GM18867 (cell line): ENCODE measurements at regions not wholly inside any gene's neighbourhood (a gene's known extent, or its start where the extent isn't known, plus 50 kb on each side); places are given as distances from the start of the nearest gene placed in this dataset.
"Not testable (repeated sequence)": the region's sequence is repeated elsewhere in the genome, so short reads cannot be mapped to it uniquely, and the experiment has no call there.

Experiments used
- ATAC-seq: cut with Tn5 transposase; IDR thresholded peaks from one replicate; pipeline ENCODE4 v1.9.1; 2021; ENCODE audit warnings: mild to moderate bottlenecking, moderate library complexity; ENCODE audit not compliant: unreplicated experiment

DNA sequence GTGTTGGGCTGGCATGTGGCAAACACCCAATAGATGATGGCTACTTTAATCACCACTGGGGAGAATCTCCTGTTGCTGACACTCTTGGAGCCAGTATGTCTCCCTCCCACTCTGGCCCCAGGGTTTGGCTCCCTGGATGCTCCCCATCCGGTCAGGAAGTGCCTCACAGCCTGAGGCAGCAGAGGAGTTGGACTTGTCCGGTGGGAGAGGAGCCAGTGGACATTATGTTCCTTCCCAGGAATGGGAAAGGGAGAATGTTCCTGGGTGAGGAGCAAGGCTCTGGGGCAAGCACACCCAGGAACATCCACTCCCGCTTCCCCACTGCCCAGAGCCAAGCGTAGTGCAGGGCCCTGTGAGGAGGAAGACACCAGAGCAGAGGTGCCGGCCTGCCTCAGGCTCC, 84.6 kb upstream of the NAV2 start:
- no peak for ATAC-seq

DNA sequence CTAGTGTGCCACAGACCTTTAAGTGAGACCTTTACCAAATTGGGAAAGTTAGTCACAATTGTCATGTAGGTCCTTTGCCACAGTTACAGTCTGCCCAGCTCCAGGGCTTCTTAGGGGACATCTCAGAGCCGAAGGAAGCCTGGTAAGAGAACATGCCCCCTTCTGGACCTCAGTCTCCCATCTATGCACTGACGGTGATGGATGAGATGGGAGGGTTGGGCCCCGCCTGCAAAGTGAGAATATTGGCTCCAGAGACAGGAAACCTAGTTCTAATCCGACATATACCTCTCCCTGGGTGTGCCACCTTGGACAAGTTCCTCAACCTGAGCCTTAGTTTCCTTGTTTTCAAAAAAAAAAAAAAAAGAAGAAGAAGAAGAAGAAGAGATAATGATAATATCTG, 85.1 kb upstream of the NAV2 start:
- ATAC-seq, result no peak

DNA sequence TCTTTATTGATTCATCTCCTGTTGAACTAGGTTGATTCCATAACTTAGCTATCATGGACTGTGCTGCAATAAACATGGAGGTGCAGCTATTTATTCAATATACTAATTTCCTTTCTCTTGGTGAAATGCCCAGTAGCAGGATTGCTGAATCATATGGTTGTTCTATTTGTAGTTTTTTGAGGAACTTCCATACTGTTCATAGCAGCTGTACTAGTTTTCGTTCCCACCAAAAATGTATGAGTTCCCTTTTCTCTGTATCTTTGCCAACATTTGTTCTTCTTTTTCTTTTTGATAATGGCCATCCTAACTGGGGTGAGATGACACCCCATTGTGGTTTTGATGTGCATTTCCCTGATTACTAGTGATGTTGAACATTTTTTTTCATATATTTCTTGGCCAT, 87.2 kb upstream of the NAV2 start:
- ATAC-seq, result no peak

GRCh38 chr11:19617696-19618523, 94.7 kb upstream of the NAV2 start:
- ATAC-seq, result no peak

- no peak for ATAC-seq
These were observed 97.1 kb upstream of the NAV2 start for GRCh38 chr11:19615341-19616183.

- ATAC-seq, result no peak
These were observed 98.2 kb upstream of the NAV2 start for GRCh38 chr11:19614370-19614940.

- ATAC-seq, result not testable (repeated sequence)
These were observed 100.6 kb upstream of the NAV2 start for GRCh38 chr11:19612025-19612424.

DNA sequence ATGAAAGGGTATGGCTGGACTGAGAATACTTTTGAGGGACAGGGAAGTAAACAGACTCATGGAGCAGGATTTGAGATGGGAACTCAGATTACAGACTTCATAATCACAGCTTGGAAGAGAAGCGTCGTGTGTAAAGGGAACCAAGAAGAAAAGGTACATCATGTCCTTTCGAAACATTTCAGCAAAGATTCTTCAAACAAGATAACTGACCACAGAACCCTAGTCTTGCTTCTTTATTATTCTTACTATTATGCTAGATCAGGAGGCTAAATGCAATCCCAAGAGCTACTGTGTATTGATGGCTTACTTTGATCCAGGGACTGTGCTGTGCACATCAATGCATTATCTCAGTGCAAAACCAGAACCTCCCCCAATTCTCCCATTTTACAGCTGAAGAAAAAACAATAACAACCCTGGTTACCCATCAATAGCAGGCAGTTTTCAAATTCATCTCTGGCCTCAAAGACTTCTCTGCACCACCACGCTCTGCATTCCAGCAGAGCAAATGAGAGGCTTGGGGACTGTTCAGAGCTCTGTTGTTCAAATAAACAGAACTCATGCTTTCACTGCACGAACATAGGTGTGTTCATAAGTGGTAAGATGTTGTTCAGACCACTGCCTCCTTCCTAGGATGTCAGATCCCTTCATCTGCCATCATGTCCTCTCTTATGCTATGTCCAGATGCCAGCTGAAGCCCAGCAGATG, 104.8 kb upstream of the NAV2 start:
- ATAC-seq, result no peak

GRCh38 chr11:19606856-19607655, 105.6 kb upstream of the NAV2 start:
- ATAC-seq, result no peak

- ATAC-seq, result no peak
These were observed 106.9 kb upstream of the NAV2 start for GRCh38 chr11:19605520-19606371.

DNA sequence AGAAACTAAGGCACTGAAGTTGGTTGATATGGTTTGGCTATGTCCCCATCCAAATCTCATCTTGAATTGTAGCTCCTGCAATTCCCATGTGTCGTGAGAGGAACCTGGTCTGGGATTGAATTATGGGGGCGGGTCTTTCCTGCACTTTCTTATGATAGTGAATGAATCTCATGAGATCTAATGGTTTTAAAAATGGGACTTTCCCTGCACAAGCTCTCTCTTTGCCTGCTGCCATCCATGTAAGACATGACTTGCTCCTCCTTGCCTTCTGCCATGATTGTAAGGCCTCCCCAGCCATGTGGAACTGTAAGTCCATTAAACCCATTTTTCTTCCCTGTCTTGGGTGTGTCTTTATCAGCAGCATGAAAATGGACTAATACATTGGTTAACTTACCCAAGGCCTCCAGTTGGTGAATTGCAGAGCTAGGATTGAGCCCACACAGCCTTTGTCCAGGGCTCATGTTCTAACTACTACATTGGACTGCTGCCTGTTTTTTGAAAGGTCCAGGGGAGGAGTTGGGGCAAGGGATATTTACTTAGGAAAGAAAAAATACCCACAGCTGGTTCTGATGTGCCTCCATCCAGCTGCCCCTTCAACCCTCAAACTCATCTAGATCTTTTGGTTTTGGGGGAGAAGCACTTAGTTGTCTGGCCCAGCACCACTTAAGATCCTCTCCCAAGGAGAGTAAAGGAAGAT, 107.8 kb upstream of the NAV2 start:
- ATAC-seq, result no peak

DNA sequence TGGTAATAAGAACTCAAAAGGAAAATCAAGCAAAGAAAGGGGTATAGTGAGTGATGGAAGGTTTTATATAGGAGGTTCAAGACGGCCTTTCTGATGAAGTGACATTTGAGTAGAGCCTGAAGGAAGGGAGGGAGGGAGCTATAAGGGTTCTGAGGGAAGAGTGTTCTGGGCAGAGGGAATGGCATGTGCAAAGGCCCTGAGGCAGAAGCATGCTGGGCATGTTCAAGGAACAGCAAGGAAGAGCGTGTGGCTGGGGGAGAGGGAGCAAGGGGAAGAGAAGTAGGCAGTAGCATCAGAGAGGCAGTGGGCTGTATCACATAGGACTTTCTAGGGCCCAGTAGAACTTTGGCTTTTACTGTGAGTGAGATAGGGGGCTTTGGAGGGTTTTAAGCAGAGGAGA, 108.9 kb upstream of the NAV2 start:
- ATAC-seq, result no peak

DNA sequence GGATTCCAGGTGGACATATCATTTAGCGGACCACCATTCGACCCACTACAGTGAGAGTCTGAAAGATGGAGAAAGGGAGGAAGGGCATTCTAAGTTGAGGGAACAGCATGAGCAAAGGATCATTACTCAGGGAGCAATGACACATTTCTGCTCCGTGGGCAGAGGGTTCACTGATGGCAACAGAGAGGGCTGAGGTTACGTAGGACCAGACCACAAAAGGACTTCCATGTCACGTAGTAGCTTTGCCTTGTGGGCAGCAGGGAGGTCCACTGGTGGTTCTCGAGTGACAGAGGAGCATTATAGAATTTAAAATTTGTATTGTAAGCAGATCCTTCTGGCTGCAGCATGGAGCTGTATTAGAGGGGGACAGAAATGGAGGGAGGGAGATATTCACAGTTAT, 109.7 kb upstream of the NAV2 start:
- no peak for ATAC-seq

DNA sequence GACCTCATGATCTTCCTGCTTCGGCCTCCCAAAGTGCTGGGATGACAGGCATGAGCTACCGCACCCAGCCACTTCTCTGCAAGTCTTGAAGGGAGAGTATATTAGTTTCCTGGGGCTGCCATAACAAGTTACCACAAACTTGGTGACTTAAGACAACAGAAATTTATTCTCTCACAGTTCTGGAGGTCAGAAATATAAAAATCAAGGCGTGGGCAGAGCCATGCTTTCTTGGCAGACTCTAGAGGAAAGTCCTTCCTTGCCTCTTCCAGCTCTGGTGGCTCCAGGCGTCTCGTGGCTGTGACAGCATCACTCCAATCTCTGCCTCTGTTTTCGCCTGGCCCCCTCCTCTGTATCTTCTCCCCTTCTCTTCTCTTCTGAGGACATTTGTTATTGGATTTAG, 110.2 kb upstream of the NAV2 start:
- ATAC-seq, result no peak

DNA sequence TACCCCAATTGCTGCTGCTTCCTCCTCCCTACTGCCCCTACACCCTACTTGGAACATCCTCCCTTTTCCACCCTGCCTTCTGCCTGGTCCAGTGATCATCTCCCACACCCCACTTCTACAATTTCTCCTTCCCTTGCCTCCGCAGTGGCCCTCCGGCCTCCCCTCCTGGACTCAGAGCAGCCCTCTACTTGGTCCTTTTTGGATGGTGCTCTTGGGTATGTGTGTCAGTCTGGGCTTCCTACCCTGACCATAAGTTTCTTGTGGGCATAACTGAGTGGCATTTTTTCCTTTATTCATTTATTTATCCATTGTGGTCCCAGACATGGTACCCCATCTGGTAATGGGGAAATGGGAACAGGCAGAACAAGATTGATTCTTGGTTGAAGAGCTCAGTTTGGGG, 111.4 kb upstream of the NAV2 start:
- no peak for ATAC-seq

- no peak for ATAC-seq
These were observed 113.0 kb upstream of the NAV2 start for GRCh38 chr11:19599681-19600080.

- no peak for ATAC-seq
These were observed 113.7 kb upstream of the NAV2 start for GRCh38 chr11:19598876-19599486.

- ATAC-seq, result no peak
These were observed 114.2 kb upstream of the NAV2 start for GRCh38 chr11:19598456-19598855.
